ENCODE measurements at regions not wholly inside any gene's neighbourhood (a gene's known extent, or its start where the extent isn't known, plus 50 kb on each side); places are given as distances from the start of the nearest gene placed in this dataset.

DNA sequence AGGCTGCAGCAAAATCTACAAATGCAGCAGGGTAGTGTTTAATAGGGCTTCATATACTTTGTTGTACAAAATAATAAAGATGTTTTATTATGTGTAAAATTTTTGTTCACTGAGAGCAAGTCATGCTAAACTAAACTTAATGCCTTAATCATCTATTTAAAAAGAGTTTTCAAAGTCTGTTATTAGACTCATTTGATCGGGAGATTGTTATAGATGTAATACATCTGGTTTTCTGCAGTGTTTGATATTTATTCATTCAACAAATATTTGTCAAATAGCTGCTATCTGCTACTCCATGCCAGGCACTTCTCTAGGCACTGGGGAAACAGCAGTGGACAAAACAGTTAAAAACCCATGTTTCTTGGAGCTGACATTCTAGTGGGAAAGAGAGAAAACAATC lies 233.6 kb downstream of the FMR1NB start:
- peak; percentile 28 to 79 (median 76) for DNase-seq
- Histone ChIP-seq H3K9ac (ENCODE audit: insufficient read depth in 1 of 2, low read length in 2 of 2) (no peak overlapping the region), H3K27me3 (ENCODE audit: control insufficient read depth in 3 of 3, insufficient read depth in 3 of 3, low read length in 2 of 3) (no peaks in the 10 kb centered on the region), H3K4me1 (ENCODE audit: control insufficient read depth in 5 of 5, insufficient read depth in 5 of 5, low read length in 5 of 5) (no peaks in the 10 kb centered on the region), H3K9me3 (ENCODE audit: control insufficient read depth in 4 of 4, insufficient read depth in 3 of 4, low read length in 3 of 4) (peaks cover 0 to 2% (median 0%) of the 10 kb centered on the region in 4 donors), H3K4me3 (no peak overlapping the region), H3K27ac (ENCODE audit: low read depth in 1 of 2, low read length in 1 of 2) (no peak overlapping the region), H3K36me3 (ENCODE audit: control insufficient read depth in 4 of 4, insufficient read depth in 4 of 4, low read length in 4 of 4) (no peaks in the 10 kb centered on the region)
- no peak for TF ChIP-seq CTCF (IDR thresholded peaks at IDR 0.05; ENCODE audit: control extremely low read depth, extremely low read depth)
- ATAC-seq (ENCODE audit: insufficient read depth, low FRiP score) = no peak
- WGBS, 2 donors = 72 to 84% methylated on average over 1 of the region's 1 CpG

- no peak overlapping the region for H3K4me3 ChIP-seq
- H3K27me3 ChIP-seq (ENCODE audit: control insufficient read depth in 3 of 3, insufficient read depth in 3 of 3, low read length in 2 of 3) = no peaks in the 10 kb centered on the region
- no peaks in the 10 kb centered on the region for H3K9me3 ChIP-seq (ENCODE audit: control insufficient read depth in 4 of 4, insufficient read depth in 3 of 4, low read length in 3 of 4)
- DNase-seq (peak; percentile 21 to 80 (median 66)), ATAC-seq (ENCODE audit: insufficient read depth, low FRiP score) (no peak)
- H3K4me1 ChIP-seq (ENCODE audit: control insufficient read depth in 5 of 5, insufficient read depth in 5 of 5, low read length in 5 of 5) = no peaks in the 10 kb centered on the region
- H3K27ac ChIP-seq (ENCODE audit: low read depth in 1 of 2, low read length in 1 of 2) = no peak overlapping the region
- H3K9ac ChIP-seq (ENCODE audit: insufficient read depth in 1 of 2, low read length in 2 of 2) = no peak overlapping the region
- no peaks in the 10 kb centered on the region for H3K36me3 ChIP-seq (ENCODE audit: control insufficient read depth in 4 of 4, insufficient read depth in 4 of 4, low read length in 4 of 4)
- 83 to 84% methylated on average over 3 of the region's 3 CpGs for WGBS, 2 donors
- TF ChIP-seq CTCF (IDR thresholded peaks at IDR 0.05; ENCODE audit: control extremely low read depth, extremely low read depth) = no peak
Observed at GRCh38 chrX:148215726-148216125, 234.6 kb downstream of the FMR1NB start.

GRCh38 chrX:148223361-148223760 lies 242.2 kb downstream of the FMR1NB start:
- Histone ChIP-seq H3K9ac (ENCODE audit: insufficient read depth in 1 of 2, low read length in 2 of 2) (no peak overlapping the region), H3K27ac (ENCODE audit: low read depth in 1 of 2, low read length in 1 of 2) (no peak overlapping the region), H3K27me3 (ENCODE audit: control insufficient read depth in 3 of 3, insufficient read depth in 3 of 3, low read length in 2 of 3) (no peaks in the 10 kb centered on the region), H3K4me3 (no peak overlapping the region), H3K9me3 (ENCODE audit: control insufficient read depth in 4 of 4, insufficient read depth in 3 of 4, low read length in 3 of 4) (peaks cover 0 to 6% (median 0%) of the 10 kb centered on the region in 4 donors), H3K36me3 (ENCODE audit: control insufficient read depth in 4 of 4, insufficient read depth in 4 of 4, low read length in 4 of 4) (no peaks in the 10 kb centered on the region), H3K4me1 (ENCODE audit: control insufficient read depth in 5 of 5, insufficient read depth in 5 of 5, low read length in 5 of 5) (no peaks in the 10 kb centered on the region)
- WGBS, 2 donors = 76 to 95% methylated on average over 2 of the region's 2 CpGs
- ATAC-seq (ENCODE audit: insufficient read depth, low FRiP score) (no peak), DNase-seq (no peak)
- TF ChIP-seq CTCF (IDR thresholded peaks at IDR 0.05; ENCODE audit: control extremely low read depth, extremely low read depth) = no peak

- ATAC-seq (ENCODE audit: insufficient read depth, low FRiP score) (no peak), DNase-seq (no peak)
- no peak overlapping the region for H3K27ac ChIP-seq (ENCODE audit: low read depth in 1 of 2, low read length in 1 of 2)
- no peak overlapping the region for H3K4me3 ChIP-seq
- no peak for TF ChIP-seq CTCF (IDR thresholded peaks at IDR 0.05; ENCODE audit: control extremely low read depth, extremely low read depth)
- peaks cover 0 to 6% (median 0%) of the 10 kb centered on the region in 4 donors for H3K9me3 ChIP-seq (ENCODE audit: control insufficient read depth in 4 of 4, insufficient read depth in 3 of 4, low read length in 3 of 4)
- H3K4me1 ChIP-seq (ENCODE audit: control insufficient read depth in 5 of 5, insufficient read depth in 5 of 5, low read length in 5 of 5) = no peaks in the 10 kb centered on the region
- H3K27me3 ChIP-seq (ENCODE audit: control insufficient read depth in 3 of 3, insufficient read depth in 3 of 3, low read length in 2 of 3) = no peaks in the 10 kb centered on the region
- H3K9ac ChIP-seq (ENCODE audit: insufficient read depth in 1 of 2, low read length in 2 of 2) = no peak overlapping the region
- H3K36me3 ChIP-seq (ENCODE audit: control insufficient read depth in 4 of 4, insufficient read depth in 4 of 4, low read length in 4 of 4) = no peaks in the 10 kb centered on the region
Observed at GRCh38 chrX:148228521-148228920, 247.4 kb downstream of the FMR1NB start.
